Activated naive CD8-positive, alpha-beta T cell treated with anti-CD3 and anti-CD28 coated beads, Interleukin-2, amount 50 U/mL, for 24 hours (primary cell): ENCODE measurements at regions not wholly inside any gene's neighbourhood (a gene's known extent, or its start where the extent isn't known, plus 50 kb on each side); places are given as distances from the start of the nearest gene placed in this dataset.

Source experiments
- ATAC-seq: fragments of 150-1000 bp; cut with Tn5 transposase; one replicate; pipeline ENCODE4 v1.10.0; 2021
- DNase-seq: peaks from one replicate; pipeline ENCODE4 v3.0.0; 2021
- H3K27ac Mint-ChIP-seq: one replicate; pipeline ENCODE4 v1.8.0; 2021; ENCODE audit warnings: mild to moderate bottlenecking, mixed read lengths
- H3K27me3 Mint-ChIP-seq: one replicate; pipeline ENCODE4 v1.8.0; 2021; ENCODE audit warnings: mixed read lengths
- H3K36me3 Mint-ChIP-seq: one replicate; pipeline ENCODE4 v1.8.0; 2021; ENCODE audit warnings: low read depth, mixed read lengths
- H3K4me1 Mint-ChIP-seq: one replicate; pipeline ENCODE4 v1.8.0; 2021; ENCODE audit warnings: mixed read lengths
- H3K4me3 Mint-ChIP-seq: one replicate; pipeline ENCODE4 v1.8.0; 2021; ENCODE audit warnings: mild to moderate bottlenecking, moderate library complexity, mixed read lengths
- H3K9me3 Mint-ChIP-seq: one replicate; pipeline ENCODE4 v1.8.0; 2021; ENCODE audit warnings: mixed read lengths

GRCh38 chr2:20516291-20516645 is 69.4 kb downstream of the RHOB start:
- DNase-seq (no peak), ATAC-seq (no peak)
- peaks cover 9% of the 10 kb centered on the region for H3K27me3 Mint-ChIP-seq
- no peak overlapping the region for H3K4me3 Mint-ChIP-seq
- no peak overlapping the region for H3K27ac Mint-ChIP-seq
- H3K9me3 Mint-ChIP-seq = no peaks in the 10 kb centered on the region
- H3K4me1 Mint-ChIP-seq = peaks cover 6% of the 10 kb centered on the region
- no peaks in the 10 kb centered on the region for H3K36me3 Mint-ChIP-seq

- Mint-ChIP-seq H3K4me3 (no peak overlapping the region), H3K27me3 (peaks cover 12% of the 10 kb centered on the region), H3K27ac (no peak overlapping the region), H3K4me1 (peaks cover 6% of the 10 kb centered on the region), H3K9me3 (no peaks in the 10 kb centered on the region), H3K36me3 (no peaks in the 10 kb centered on the region)
- no peak for DNase-seq
- ATAC-seq = no peak
Observed at GRCh38 chr2:20516646-20517341, 69.9 kb downstream of the RHOB start.

DNA sequence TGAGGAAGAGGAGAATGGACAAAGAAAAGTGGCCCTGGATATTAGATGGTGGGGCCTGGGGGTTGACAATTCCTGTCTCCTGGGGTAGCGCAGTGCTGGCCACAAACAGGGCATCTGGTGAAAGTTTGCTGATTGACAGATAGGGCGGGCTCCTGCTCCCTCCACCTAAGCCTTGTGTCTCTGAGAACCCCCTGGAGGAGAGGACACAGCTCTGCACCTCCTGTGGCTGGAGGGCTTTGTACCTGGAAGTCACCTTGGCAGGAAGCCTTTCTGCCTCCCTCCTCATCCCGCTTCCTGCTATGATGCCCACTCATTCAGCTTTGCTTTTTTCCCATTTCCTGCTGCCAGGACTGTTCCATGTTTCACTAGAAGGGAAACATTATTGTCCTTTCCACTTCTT is 72.4 kb downstream of the RHOB start:
- no peak for ATAC-seq
- peaks cover 6% of the 10 kb centered on the region for H3K4me1 Mint-ChIP-seq
- H3K27me3 Mint-ChIP-seq = peaks cover 9% of the 10 kb centered on the region
- H3K36me3 Mint-ChIP-seq = no peaks in the 10 kb centered on the region
- no peak for DNase-seq
- no peaks in the 10 kb centered on the region for H3K9me3 Mint-ChIP-seq
- H3K27ac Mint-ChIP-seq = no peak overlapping the region
- H3K4me3 Mint-ChIP-seq = no peak overlapping the region

DNA sequence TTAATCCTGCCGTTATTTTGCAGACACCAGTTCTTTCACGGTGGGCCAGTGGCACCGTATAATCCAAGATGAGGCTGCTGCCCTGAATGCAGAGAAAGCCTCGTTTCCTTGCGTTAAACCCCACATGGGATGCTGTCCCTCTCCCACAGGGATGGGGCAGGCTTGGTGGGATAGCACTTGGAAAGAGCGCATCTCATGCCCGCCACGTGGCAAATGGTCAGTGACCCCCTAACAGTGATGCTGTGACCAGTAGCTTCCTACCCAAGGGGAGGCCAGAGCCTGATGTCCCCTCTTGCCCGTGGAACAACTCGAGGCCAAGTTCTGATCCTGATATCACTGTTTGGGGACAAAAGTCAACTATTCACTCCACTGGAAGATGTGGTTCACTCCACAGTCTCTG is 73.3 kb downstream of the RHOB start:
- peaks cover 9% of the 10 kb centered on the region for H3K4me1 Mint-ChIP-seq
- no peak overlapping the region for H3K4me3 Mint-ChIP-seq
- H3K27ac Mint-ChIP-seq = no peak overlapping the region
- no peaks in the 10 kb centered on the region for H3K9me3 Mint-ChIP-seq
- DNase-seq = no peak
- ATAC-seq = no peak
- peaks cover 7% of the 10 kb centered on the region for H3K27me3 Mint-ChIP-seq
- no peaks in the 10 kb centered on the region for H3K36me3 Mint-ChIP-seq

DNA sequence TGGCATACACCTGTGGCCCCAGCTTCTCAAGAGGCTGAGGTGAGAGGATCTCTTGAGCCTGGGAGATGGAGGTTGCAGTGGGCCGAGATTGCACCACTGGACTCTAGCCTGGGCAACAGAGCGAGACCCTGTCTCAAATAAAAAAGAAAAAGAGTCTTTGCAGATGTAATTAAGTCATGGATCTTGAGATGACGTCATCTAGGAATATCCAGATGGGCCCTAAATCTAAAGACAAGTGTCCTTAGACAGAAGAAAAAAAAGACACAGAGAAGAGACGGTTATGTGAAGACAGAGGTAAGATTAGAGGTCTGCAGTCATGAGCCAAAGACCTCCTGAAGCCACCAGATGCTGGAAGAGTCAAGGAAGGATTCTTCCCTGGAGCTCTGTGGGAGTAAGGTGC is 74.3 kb downstream of the RHOB start:
- Mint-ChIP-seq H3K27ac (no peak overlapping the region), H3K9me3 (no peaks in the 10 kb centered on the region), H3K4me1 (peaks cover 11% of the 10 kb centered on the region), H3K36me3 (no peaks in the 10 kb centered on the region), H3K27me3 (peaks cover 7% of the 10 kb centered on the region), H3K4me3 (no peak overlapping the region)
- ATAC-seq (no peak), DNase-seq (no peak)

- no peak overlapping the region for H3K4me3 Mint-ChIP-seq
- no peak overlapping the region for H3K27ac Mint-ChIP-seq
- no peak for ATAC-seq
- DNase-seq = no peak
- no peaks in the 10 kb centered on the region for H3K36me3 Mint-ChIP-seq
- H3K4me1 Mint-ChIP-seq = peaks cover 9% of the 10 kb centered on the region
- no peaks in the 10 kb centered on the region for H3K9me3 Mint-ChIP-seq
- peaks cover 7% of the 10 kb centered on the region for H3K27me3 Mint-ChIP-seq
Observed at GRCh38 chr2:20521682-20522189, 74.9 kb downstream of the RHOB start.

GRCh38 chr2:20523073-20523798 is 76.4 kb downstream of the RHOB start:
- no peaks in the 10 kb centered on the region for H3K36me3 Mint-ChIP-seq
- no peaks in the 10 kb centered on the region for H3K9me3 Mint-ChIP-seq
- H3K27ac Mint-ChIP-seq = no peak overlapping the region
- DNase-seq (no peak), ATAC-seq (no peak)
- H3K4me3 Mint-ChIP-seq = no peak overlapping the region
- peaks cover 6% of the 10 kb centered on the region for H3K4me1 Mint-ChIP-seq
- peaks cover 7% of the 10 kb centered on the region for H3K27me3 Mint-ChIP-seq

DNA sequence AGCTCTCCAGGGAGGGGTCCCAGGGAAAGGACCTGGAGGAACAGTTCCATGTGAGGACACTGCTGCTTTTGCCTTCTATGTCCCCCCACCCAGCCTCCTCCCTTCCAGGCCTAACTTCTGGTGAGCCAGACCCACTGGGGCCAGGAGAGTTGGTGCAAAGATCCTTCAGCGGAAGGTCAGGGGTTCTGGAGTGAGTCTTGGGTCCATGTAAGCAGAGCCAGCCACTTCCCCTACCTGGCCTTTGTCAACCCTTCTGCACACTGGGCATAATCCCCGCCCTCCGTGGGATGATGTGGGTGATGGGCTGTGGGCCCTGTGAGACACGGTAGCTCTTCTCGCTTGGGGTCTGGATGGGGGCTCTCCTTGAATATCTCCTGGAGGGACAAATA is 76.9 kb downstream of the RHOB start:
- H3K9me3 Mint-ChIP-seq = no peaks in the 10 kb centered on the region
- H3K27me3 Mint-ChIP-seq = peaks cover 7% of the 10 kb centered on the region
- ATAC-seq (no peak), DNase-seq (no peak)
- peaks cover 6% of the 10 kb centered on the region for H3K4me1 Mint-ChIP-seq
- H3K4me3 Mint-ChIP-seq = no peak overlapping the region
- no peaks in the 10 kb centered on the region for H3K36me3 Mint-ChIP-seq
- H3K27ac Mint-ChIP-seq = no peak overlapping the region

DNA sequence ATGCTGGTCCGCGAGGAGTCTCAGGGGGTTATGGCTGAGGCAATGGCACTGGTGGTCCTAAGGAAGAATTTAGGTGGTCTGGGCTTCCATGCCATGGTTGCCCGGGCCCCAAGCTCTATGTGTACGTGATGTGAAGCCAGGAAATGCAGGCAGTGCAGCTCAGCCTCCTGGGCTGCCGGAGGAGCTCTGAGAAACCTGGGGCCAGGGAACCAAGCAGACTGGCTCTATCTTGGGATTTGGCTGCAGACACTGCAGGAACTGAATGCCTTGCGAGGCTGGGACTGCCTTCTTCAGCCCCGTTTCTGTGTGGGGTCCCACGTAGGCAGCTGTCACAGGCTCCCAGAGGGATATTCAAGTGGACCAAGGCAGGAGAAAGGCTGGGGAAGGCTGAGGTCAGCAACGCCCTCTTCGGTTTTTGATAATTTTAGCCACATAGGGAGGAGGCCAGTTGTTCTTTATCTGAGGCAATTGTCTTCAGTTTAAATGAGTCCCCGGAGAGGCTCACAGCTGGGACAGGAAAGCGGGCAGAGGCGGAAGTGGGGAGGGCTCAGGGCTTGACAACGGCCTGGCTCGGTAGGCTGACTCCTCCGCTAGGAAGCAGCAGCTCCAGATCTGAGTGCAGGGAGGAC is 77.7 kb downstream of the RHOB start:
- no peak for ATAC-seq
- DNase-seq = no peak
- Mint-ChIP-seq H3K4me3 (no peak overlapping the region), H3K9me3 (no peaks in the 10 kb centered on the region), H3K27ac (no peak overlapping the region), H3K27me3 (peaks cover 7% of the 10 kb centered on the region), H3K36me3 (no peaks in the 10 kb centered on the region), H3K4me1 (peaks cover 6% of the 10 kb centered on the region)

- H3K9me3 Mint-ChIP-seq = no peaks in the 10 kb centered on the region
- DNase-seq (no peak), ATAC-seq (peak; percentile 60)
- H3K36me3 Mint-ChIP-seq = no peaks in the 10 kb centered on the region
- no peak overlapping the region for H3K27ac Mint-ChIP-seq
- H3K4me3 Mint-ChIP-seq = no peak overlapping the region
- peaks cover 7% of the 10 kb centered on the region for H3K27me3 Mint-ChIP-seq
- peaks cover 6% of the 10 kb centered on the region for H3K4me1 Mint-ChIP-seq
Observed at GRCh38 chr2:20525041-20526035, 78.5 kb downstream of the RHOB start.

- Mint-ChIP-seq H3K27ac (no peak overlapping the region), H3K27me3 (peaks cover 6% of the 10 kb centered on the region), H3K9me3 (no peaks in the 10 kb centered on the region), H3K4me1 (peaks cover 6% of the 10 kb centered on the region), H3K4me3 (no peak overlapping the region), H3K36me3 (no peaks in the 10 kb centered on the region)
- ATAC-seq (no peak), DNase-seq (no peak)
Observed at GRCh38 chr2:20526160-20526559, 79.3 kb downstream of the RHOB start.

- no peaks in the 10 kb centered on the region for H3K9me3 Mint-ChIP-seq
- peaks cover 6% of the 10 kb centered on the region for H3K4me1 Mint-ChIP-seq
- H3K27ac Mint-ChIP-seq = no peak overlapping the region
- ATAC-seq = no peak
- no peak for DNase-seq
- H3K4me3 Mint-ChIP-seq = no peak overlapping the region
- H3K27me3 Mint-ChIP-seq = peaks cover 3% of the 10 kb centered on the region
- H3K36me3 Mint-ChIP-seq = no peaks in the 10 kb centered on the region
Observed at GRCh38 chr2:20526708-20527107, 79.8 kb downstream of the RHOB start.

GRCh38 chr2:20528713-20529112 is 81.8 kb downstream of the RHOB start:
- H3K27me3 Mint-ChIP-seq = no peaks in the 10 kb centered on the region
- no peak overlapping the region for H3K4me3 Mint-ChIP-seq
- no peaks in the 10 kb centered on the region for H3K36me3 Mint-ChIP-seq
- no peak for ATAC-seq
- H3K27ac Mint-ChIP-seq = no peak overlapping the region
- no peak for DNase-seq
- H3K9me3 Mint-ChIP-seq = no peaks in the 10 kb centered on the region
- H3K4me1 Mint-ChIP-seq = peaks cover 6% of the 10 kb centered on the region

- Mint-ChIP-seq H3K4me1 (no peaks in the 10 kb centered on the region), H3K4me3 (no peak overlapping the region), H3K36me3 (no peaks in the 10 kb centered on the region), H3K9me3 (no peaks in the 10 kb centered on the region), H3K27ac (no peak overlapping the region), H3K27me3 (no peaks in the 10 kb centered on the region)
- ATAC-seq = no peak
- no peak for DNase-seq
Observed at GRCh38 chr2:20530520-20530919, 83.6 kb downstream of the RHOB start.
